Amygdala (tissue), 56 donors: ENCODE measurements at regions not wholly inside any gene's neighbourhood (a gene's known extent, or its start where the extent isn't known, plus 50 kb on each side); places are given as distances from the start of the nearest gene placed in this dataset.
A peak's percentile ranks its signal among the peaks of the same experiment; 100 is the strongest.

Experiments used
- DNase-seq, 56 donors: peaks; one replicate each; lab custom pipeline; 2025; lab: John Stamatoyannopoulos, UW

GRCh38 chr20:10724449-10725173 is 50.8 kb upstream of the JAG1 start:
- DNase-seq: no peak

GRCh38 chr20:10728873-10729670 is 55.3 kb upstream of the JAG1 start:
- no peak for DNase-seq

- DNase-seq: no peak
Measured at GRCh38 chr20:10729785-10730184, 56.0 kb upstream of the JAG1 start.

- no peak for DNase-seq
Measured at GRCh38 chr20:10730629-10731183, 56.9 kb upstream of the JAG1 start.

- no peak for DNase-seq
Measured at GRCh38 chr20:10731190-10731965, 57.6 kb upstream of the JAG1 start.

GRCh38 chr20:10733122-10733521 is 59.3 kb upstream of the JAG1 start:
- no peak for DNase-seq

- no peak for DNase-seq
Measured at GRCh38 chr20:10735195-10735949, 61.6 kb upstream of the JAG1 start.

- no peak for DNase-seq
Measured at GRCh38 chr20:10739134-10739533, 65.3 kb upstream of the JAG1 start.

- no peak for DNase-seq
Measured at GRCh38 chr20:10739566-10739965, 65.8 kb upstream of the JAG1 start.

- DNase-seq: no peak
Measured at GRCh38 chr20:10741060-10741459, 67.3 kb upstream of the JAG1 start.

GRCh38 chr20:10745790-10746189 is 72.0 kb upstream of the JAG1 start:
- no peak for DNase-seq

GRCh38 chr20:10747019-10747418 is 73.2 kb upstream of the JAG1 start:
- no peak for DNase-seq

GRCh38 chr20:10749084-10749483 is 75.3 kb upstream of the JAG1 start:
- no peak for DNase-seq

- no peak for DNase-seq
Measured at GRCh38 chr20:10752206-10752605, 78.4 kb upstream of the JAG1 start.

- DNase-seq: no peak
Measured at GRCh38 chr20:10754824-10755223, 81.0 kb upstream of the JAG1 start.

- no peak for DNase-seq
Measured at GRCh38 chr20:10758446-10758845, 84.6 kb upstream of the JAG1 start.

GRCh38 chr20:10761232-10761631 is 87.4 kb upstream of the JAG1 start:
- DNase-seq: peak in 5 of 56 donors; percentile 2 to 13 (median 6)

- no peak for DNase-seq
Measured at GRCh38 chr20:10761786-10762185, 88.0 kb upstream of the JAG1 start.

- DNase-seq: no peak
Measured at GRCh38 chr20:10762216-10762615, 88.4 kb upstream of the JAG1 start.

- no peak for DNase-seq
Measured at GRCh38 chr20:10763112-10763511, 89.3 kb upstream of the JAG1 start.
